Retinal pigment epithelial cell (primary cell): ENCODE measurements at regions not wholly inside any gene's neighbourhood (a gene's known extent, or its start where the extent isn't known, plus 50 kb on each side); places are given as distances from the start of the nearest gene placed in this dataset.

Experiments
- DNase-seq: peaks from one replicate; pipeline ENCODE4 v3.0.0-alpha.2; 2010; ENCODE audit warnings: low read depth
- H3K4me3 ChIP-seq: 2 replicates; pipeline ENCODE4 v1.5.1; 2011; ENCODE audit warnings: mild to moderate bottlenecking, low read length, control low read depth, moderate library complexity
- CTCF ChIP-seq: conservative IDR thresholded peaks from 2 replicates; pipeline ENCODE4 v1.5.1; 2011; ENCODE audit warnings: low read depth, low read length, control low read depth, inconsistent platforms

DNA sequence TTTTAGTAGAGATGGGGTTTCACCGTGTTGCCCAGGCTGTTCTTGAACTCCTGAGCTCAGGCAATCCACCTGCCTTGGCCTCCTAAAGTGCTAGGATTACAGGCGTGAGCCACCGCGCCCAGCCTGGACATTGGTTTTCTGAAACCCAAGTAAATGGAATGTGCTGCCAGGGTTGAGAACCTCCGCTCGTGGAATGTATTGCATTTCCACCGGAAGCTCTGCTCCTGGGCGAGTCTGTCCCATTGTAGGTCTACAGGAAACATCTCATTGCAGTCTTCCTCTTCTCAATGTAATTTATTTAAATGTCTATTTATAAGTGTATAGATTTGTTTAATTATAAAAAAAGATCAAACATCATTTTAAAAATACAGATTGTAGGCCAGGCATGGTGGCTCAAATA, 57.4 kb upstream of the HAPSTR1 start:
- no peak for TF ChIP-seq CTCF
- no peak for DNase-seq
- no peak overlapping the region for H3K4me3 ChIP-seq

GRCh38 chr16:9035996-9036395, 55.4 kb upstream of the HAPSTR1 start:
- DNase-seq: no peak
- no peak overlapping the region for H3K4me3 ChIP-seq
- no peak for TF ChIP-seq CTCF

DNA sequence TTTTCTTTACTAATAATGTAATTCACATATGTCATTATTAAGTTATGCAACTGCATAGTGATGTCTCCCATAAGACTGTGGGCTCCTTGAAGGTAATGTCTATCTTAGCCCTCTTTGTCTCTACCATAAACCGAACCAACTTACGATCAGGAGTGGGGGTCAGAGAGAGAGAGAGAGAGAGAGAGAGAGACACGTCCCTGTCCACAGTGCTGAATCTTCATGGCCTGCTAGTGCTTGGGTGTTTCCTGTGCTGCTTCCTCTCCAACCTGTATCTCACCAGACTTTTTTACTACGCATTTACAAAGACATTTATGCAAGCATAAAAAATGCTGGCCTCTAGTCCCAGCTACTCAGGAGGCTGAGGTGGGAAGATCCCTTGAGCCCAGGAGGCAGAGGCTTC, 52.2 kb upstream of the HAPSTR1 start:
- TF ChIP-seq CTCF: no peak
- DNase-seq: no peak

DNA sequence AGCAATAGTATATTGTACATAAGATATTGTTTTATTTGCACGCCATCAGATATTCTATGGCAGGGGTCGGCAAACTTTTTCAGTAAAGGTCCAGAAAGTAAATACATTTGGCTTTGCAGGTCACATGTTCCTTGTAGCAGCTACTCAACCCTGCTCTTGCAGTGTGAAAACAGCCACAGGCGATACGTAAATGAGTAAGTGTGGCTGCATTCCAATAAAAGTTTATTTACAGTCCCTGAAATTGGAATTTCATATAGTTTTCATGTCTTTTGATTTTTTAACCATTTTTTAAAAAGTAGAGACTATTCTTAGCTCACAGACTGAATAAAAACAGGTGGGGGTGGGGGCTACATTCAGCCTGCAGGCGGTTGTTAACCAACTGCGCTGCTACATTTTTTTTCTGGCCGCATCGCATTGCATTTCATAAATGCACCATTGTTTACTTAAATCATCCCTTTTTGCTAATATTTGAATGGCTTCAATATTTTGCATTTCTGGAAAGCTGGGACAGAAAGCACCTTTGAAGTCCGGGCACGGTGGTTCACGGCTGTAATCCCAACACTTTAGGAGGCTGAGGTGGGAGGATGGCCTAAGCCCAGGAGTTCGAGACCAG, 50.5 kb upstream of the HAPSTR1 start:
- no peak for TF ChIP-seq CTCF
- no peak overlapping the region for H3K4me3 ChIP-seq
- no peak for DNase-seq

More for the DNA sequence above, 52.2 kb upstream of the HAPSTR1 start:
- H3K4me3 ChIP-seq: no peak overlapping the region
